ENCODE measurements at regions not wholly inside any gene's neighbourhood (a gene's known extent, or its start where the extent isn't known, plus 50 kb on each side); places are given as distances from the start of the nearest gene placed in this dataset.

DNA sequence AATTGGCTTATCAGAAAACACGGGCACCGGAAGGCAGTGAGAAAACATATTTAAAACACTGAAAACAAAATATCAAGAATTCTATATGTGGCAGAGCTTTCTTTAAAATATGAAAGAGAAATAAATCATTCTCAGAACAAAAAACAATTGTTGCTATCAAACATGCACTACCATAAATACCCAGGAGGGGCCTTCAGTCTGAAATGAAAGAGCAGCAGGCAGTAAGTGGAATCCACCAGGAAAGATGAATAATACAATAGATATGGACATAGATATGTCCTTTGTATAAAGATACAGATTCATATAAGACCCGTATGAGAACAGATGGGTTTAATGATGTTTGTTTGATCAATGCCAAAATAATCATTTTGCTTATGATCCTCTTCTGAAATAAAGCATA, 142.0 kb downstream of the TMEM18 start:
- TF ChIP-seq, protein P1, sequence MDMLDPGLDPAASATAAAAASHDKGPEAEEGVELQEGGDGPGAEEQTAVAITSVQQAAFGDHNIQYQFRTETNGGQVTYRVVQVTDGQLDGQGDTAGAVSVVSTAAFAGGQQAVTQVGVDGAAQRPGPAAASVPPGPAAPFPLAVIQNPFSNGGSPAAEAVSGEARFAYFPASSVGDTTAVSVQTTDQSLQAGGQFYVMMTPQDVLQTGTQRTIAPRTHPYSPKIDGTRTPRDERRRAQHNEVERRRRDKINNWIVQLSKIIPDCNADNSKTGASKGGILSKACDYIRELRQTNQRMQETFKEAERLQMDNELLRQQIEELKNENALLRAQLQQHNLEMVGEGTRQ (IDR thresholded peaks at IDR 0.05; ENCODE audit: low read depth, low read length) = no peak
- TF ChIP-seq, protein P1 (CRISPR knock-in tag; IDR thresholded peaks at IDR 0.05; ENCODE audit: borderline replicate concordance) = no peak
- TF ChIP-seq TCF7 (IDR thresholded peaks at IDR 0.05; ENCODE audit: low read depth) = no peak
- TF ChIP-seq JUN (CRISPR knock-in tag; IDR thresholded peaks at IDR 0.05) = no peak
- TF ChIP-seq, protein P2, sequence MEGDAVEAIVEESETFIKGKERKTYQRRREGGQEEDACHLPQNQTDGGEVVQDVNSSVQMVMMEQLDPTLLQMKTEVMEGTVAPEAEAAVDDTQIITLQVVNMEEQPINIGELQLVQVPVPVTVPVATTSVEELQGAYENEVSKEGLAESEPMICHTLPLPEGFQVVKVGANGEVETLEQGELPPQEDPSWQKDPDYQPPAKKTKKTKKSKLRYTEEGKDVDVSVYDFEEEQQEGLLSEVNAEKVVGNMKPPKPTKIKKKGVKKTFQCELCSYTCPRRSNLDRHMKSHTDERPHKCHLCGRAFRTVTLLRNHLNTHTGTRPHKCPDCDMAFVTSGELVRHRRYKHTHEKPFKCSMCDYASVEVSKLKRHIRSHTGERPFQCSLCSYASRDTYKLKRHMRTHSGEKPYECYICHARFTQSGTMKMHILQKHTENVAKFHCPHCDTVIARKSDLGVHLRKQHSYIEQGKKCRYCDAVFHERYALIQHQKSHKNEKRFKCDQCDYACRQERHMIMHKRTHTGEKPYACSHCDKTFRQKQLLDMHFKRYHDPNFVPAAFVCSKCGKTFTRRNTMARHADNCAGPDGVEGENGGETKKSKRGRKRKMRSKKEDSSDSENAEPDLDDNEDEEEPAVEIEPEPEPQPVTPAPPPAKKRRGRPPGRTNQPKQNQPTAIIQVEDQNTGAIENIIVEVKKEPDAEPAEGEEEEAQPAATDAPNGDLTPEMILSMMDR (CRISPR knock-in tag; IDR thresholded peaks at IDR 0.05) = no peak
- TF ChIP-seq PHF8 (CRISPR knock-in tag; IDR thresholded peaks at IDR 0.05) = no peak

Data from HepG2 (cell line).